ENCODE measurements at regions not wholly inside any gene's neighbourhood (a gene's known extent, or its start where the extent isn't known, plus 50 kb on each side); places are given as distances from the start of the nearest gene placed in this dataset.

DNA sequence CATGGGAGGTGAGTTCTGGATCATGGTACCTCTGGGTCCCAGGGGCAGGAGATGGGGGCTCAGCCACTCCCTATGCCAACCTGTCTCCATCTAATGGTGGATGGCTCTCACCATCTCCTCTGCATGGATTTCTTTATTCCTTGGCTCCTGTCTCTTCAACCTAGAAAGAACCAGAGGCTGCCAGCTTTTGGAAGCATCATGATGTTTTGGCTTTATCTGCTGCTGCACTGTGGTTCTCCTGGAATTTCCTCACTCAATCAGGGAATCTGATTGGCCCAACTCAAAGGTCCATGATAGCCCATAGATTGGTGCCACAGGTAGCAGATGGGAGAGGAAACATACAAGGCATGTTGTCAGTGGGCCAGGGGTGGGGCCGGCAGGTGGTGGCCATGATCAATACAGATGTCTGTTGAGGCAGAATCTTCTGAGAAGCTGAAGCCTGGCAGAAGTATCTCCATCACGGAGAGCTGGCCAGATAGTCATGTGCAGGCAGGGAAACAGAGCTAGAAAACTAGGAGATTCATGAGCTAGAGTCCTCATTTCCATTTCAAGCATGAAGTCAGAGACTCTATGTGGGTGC, 158.2 kb downstream of the MACROH2A1 start:
- H3K4me2 ChIP-seq (ENCODE audit: insufficient read depth, insufficient read length, low read length): no peak overlapping the region
- no peak overlapping the region for H2AFZ ChIP-seq (ENCODE audit: low read length)
- no peak overlapping the region for H4K91ac ChIP-seq (ENCODE audit: insufficient read length, low read depth, low read length)
- H3K79me2 ChIP-seq (ENCODE audit: insufficient read depth, low read length): no peaks in the 10 kb centered on the region
- Mint-ChIP-seq H3K4me1 (peaks cover 17% of the 10 kb centered on the region in 2 experiments), H3K27me3 (ENCODE audit: low read depth) (peaks cover 7% of the 10 kb centered on the region; the same call in 1 of the 2 replicates), H3K36me3 (ENCODE audit: insufficient read depth in 1 of 3, low read depth in 3 of 3) (no peaks in the 10 kb centered on the region), H3K27ac (no peak overlapping the region), H3K4me3 (no peak overlapping the region), H3K9me3 (no peaks in the 10 kb centered on the region)
- H3K23ac ChIP-seq (ENCODE audit: insufficient read length, low read depth, low read length): no peak overlapping the region
- no peak for DNase-seq
- H3K79me1 ChIP-seq (ENCODE audit: insufficient read depth, low read depth, low read length, poor library complexity, severe bottlenecking): no peaks in the 10 kb centered on the region
- H3K56ac ChIP-seq (ENCODE audit: insufficient read length, low read depth, low read length): no peak overlapping the region
- no peak overlapping the region for H2BK5ac ChIP-seq (ENCODE audit: insufficient read length, low read length)
- H2BK120ac ChIP-seq (ENCODE audit: low read depth, low read length, poor library complexity, severe bottlenecking): no peak overlapping the region
- no peak overlapping the region for H3K18ac ChIP-seq (ENCODE audit: insufficient read length, low read depth, low read length)
- TF ChIP-seq, protein P1, sequence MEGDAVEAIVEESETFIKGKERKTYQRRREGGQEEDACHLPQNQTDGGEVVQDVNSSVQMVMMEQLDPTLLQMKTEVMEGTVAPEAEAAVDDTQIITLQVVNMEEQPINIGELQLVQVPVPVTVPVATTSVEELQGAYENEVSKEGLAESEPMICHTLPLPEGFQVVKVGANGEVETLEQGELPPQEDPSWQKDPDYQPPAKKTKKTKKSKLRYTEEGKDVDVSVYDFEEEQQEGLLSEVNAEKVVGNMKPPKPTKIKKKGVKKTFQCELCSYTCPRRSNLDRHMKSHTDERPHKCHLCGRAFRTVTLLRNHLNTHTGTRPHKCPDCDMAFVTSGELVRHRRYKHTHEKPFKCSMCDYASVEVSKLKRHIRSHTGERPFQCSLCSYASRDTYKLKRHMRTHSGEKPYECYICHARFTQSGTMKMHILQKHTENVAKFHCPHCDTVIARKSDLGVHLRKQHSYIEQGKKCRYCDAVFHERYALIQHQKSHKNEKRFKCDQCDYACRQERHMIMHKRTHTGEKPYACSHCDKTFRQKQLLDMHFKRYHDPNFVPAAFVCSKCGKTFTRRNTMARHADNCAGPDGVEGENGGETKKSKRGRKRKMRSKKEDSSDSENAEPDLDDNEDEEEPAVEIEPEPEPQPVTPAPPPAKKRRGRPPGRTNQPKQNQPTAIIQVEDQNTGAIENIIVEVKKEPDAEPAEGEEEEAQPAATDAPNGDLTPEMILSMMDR (conservative IDR thresholded peaks at IDR 0.05): no peak
- H2BK12ac ChIP-seq (ENCODE audit: insufficient read length, low read depth, low read length): no peak overlapping the region
- no peaks in the 10 kb centered on the region for H3K9me3 ChIP-seq (ENCODE audit: control insufficient read depth, low read depth, low read length)
- no peak overlapping the region for H3T11ph ChIP-seq (ENCODE audit: low read length)
- H2AK5ac ChIP-seq (ENCODE audit: insufficient read length, low read length): no peak overlapping the region
- no peak overlapping the region for H3K9ac ChIP-seq (ENCODE audit: extremely low read depth, insufficient read length, low read length)
- no peaks in the 10 kb centered on the region for H4K20me1 ChIP-seq (ENCODE audit: control insufficient read depth, insufficient read depth, insufficient read length)
- no peaks in the 10 kb centered on the region for H3K27me3 ChIP-seq (ENCODE audit: insufficient read depth, low read length)
- H3K14ac ChIP-seq (ENCODE audit: insufficient read depth, low read length): no peak overlapping the region
- no peak overlapping the region for H2BK20ac ChIP-seq (ENCODE audit: low read depth, low read length, poor library complexity, severe bottlenecking)
- H4K8ac ChIP-seq (replicated peaks; ENCODE audit: insufficient read length, low read depth, low read length): no peak overlapping the region
- WGBS (ENCODE audit: extremely low coverage, insufficient read length, low lambda C conversion rate): no CpG with 5 or more reads among the region's 2 CpGs
- H3K4ac ChIP-seq (ENCODE audit: low read depth, low read length): no peak overlapping the region
- H3K23me2 ChIP-seq (ENCODE audit: insufficient read length, low read depth, low read length, poor library complexity, severe bottlenecking): no peaks in the 10 kb centered on the region
- no peak overlapping the region for H3K27ac ChIP-seq (ENCODE audit: insufficient read length, low read depth, low read length)
- H3K4me1 ChIP-seq (ENCODE audit: insufficient read depth, low read length): no peaks in the 10 kb centered on the region
- no peak overlapping the region for H2BK15ac ChIP-seq (ENCODE audit: low read depth, low read length)
- H4K5ac ChIP-seq (ENCODE audit: insufficient read length, low read depth, low read length): no peak overlapping the region
